Tibial nerve (tissue), 4 donors: ENCODE measurements at regions not wholly inside any gene's neighbourhood (a gene's known extent, or its start where the extent isn't known, plus 50 kb on each side); places are given as distances from the start of the nearest gene placed in this dataset.

Experiments
- DNase-seq, 2 donors: peaks; one replicate each; pipeline ENCODE4 v3.0.0-alpha.2; 2019; ENCODE audit warnings: low spot score in 2 of 2
- H3K27ac ChIP-seq, 4 donors: fragments of 200-600 bp; sonication (generic) in 3 of 4; one replicate each; pipeline ENCODE4 v1.5.1; 2017 to 2019; ENCODE audit warnings: mild to moderate bottlenecking in 1 of 4
- H3K27me3 ChIP-seq, 2 donors: fragments of 200-600 bp; sonication (generic) in 1 of 2; one replicate each; pipeline versions ENCODE4 v1.5.1 to v1.6.0; 2017 to 2019
- H3K36me3 ChIP-seq, 3 donors: fragments of 200-600 bp; sonication (generic); one replicate each; pipeline ENCODE4 v1.5.1; 2018 to 2019
- H3K4me1 ChIP-seq, 4 donors: fragments of 200-600 bp; sonication (generic) in 3 of 4; one replicate each; pipeline ENCODE4 v1.5.1; 2017 to 2019
- H3K4me3 ChIP-seq, 4 donors: fragments of 200-600 bp; sonication (generic) in 3 of 4; one replicate each; pipeline ENCODE4 v1.5.1; 2017 to 2019; ENCODE audit warnings: mild to moderate bottlenecking in 1 of 4, moderate library complexity in 1 of 4
- H3K9me3 ChIP-seq, 4 donors: fragments of 200-600 bp; sonication (generic) in 3 of 4; one replicate each; pipeline ENCODE4 v1.5.1; 2017 to 2019
- EP300 ChIP-seq, 2 donors: sonication (generic); formaldehyde crosslinking; IDR thresholded peaks; one replicate each; pipeline ENCODE4 v1.6.1; 2017; ENCODE audit warnings: antibody characterized with exemption in 2 of 2, mild to moderate bottlenecking in 1 of 2
- POLR2A ChIP-seq, 2 donors: fragments of 450-650 bp; IDR thresholded peaks; one replicate each; pipeline ENCODE4 v1.6.1; 2017; ENCODE audit warnings: antibody characterized with exemption in 2 of 2, mild to moderate bottlenecking in 2 of 2, moderate library complexity in 2 of 2
- WGBS, 2 donors: methylation state at CpG; one replicate each; pipeline ENCODE4 v1.1.5; 2018; 5-methylcytosine and 5-hydroxymethylcytosine counted together
- TF ChIP-seq, protein P1 (sequence below), 5 experiments: fragments of 200-600 bp in 3 of 5; fragments of 450-650 bp in 2 of 5; sonication (generic) in 3 of 5; IDR thresholded peaks; one replicate each; pipeline ENCODE4 v1.5.1; 2016 to 2019; ENCODE audit warnings: antibody characterized with exemption in 5 of 5, mild to moderate bottlenecking in 3 of 5, moderate library complexity in 2 of 5

DNA sequence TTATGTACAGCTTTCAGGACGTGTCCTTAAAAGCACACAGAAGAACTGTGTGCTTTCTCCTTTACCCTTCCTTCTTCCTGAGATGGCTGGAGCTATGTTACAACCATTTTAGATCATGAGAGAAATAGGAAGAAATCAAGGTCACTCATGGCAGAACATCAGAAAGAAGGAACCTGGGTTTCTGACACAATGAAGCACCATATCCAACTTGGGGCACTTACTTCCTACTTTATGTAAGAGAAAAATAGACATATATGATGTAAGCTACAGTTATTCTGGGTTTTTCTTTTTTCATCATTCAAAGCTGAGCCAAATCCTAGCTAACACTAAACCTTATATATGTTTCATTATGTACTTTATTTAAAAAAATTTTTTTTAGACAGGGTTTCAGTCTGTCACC is 79.5 kb downstream of the FAM161A start:
- TF ChIP-seq EP300 (IDR thresholded peaks at IDR 0.05) (no peak), POLR2A (IDR thresholded peaks at IDR 0.05) (no peak)
- TF ChIP-seq, protein P1, sequence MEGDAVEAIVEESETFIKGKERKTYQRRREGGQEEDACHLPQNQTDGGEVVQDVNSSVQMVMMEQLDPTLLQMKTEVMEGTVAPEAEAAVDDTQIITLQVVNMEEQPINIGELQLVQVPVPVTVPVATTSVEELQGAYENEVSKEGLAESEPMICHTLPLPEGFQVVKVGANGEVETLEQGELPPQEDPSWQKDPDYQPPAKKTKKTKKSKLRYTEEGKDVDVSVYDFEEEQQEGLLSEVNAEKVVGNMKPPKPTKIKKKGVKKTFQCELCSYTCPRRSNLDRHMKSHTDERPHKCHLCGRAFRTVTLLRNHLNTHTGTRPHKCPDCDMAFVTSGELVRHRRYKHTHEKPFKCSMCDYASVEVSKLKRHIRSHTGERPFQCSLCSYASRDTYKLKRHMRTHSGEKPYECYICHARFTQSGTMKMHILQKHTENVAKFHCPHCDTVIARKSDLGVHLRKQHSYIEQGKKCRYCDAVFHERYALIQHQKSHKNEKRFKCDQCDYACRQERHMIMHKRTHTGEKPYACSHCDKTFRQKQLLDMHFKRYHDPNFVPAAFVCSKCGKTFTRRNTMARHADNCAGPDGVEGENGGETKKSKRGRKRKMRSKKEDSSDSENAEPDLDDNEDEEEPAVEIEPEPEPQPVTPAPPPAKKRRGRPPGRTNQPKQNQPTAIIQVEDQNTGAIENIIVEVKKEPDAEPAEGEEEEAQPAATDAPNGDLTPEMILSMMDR (IDR thresholded peaks at IDR 0.05): no peak
- Histone ChIP-seq H3K4me3 (no peak overlapping the region), H3K9me3 (no peaks in the 10 kb centered on the region), H3K4me1 (no peaks in the 10 kb centered on the region), H3K27ac (no peak overlapping the region), H3K27me3 (peaks cover 0 to 3% of the 10 kb centered on the region in 2 donors), H3K36me3 (no peaks in the 10 kb centered on the region)
- DNase-seq: no peak
- 50 to 74% methylated on average over 1 of the region's 1 CpG for WGBS, 2 donors

DNA sequence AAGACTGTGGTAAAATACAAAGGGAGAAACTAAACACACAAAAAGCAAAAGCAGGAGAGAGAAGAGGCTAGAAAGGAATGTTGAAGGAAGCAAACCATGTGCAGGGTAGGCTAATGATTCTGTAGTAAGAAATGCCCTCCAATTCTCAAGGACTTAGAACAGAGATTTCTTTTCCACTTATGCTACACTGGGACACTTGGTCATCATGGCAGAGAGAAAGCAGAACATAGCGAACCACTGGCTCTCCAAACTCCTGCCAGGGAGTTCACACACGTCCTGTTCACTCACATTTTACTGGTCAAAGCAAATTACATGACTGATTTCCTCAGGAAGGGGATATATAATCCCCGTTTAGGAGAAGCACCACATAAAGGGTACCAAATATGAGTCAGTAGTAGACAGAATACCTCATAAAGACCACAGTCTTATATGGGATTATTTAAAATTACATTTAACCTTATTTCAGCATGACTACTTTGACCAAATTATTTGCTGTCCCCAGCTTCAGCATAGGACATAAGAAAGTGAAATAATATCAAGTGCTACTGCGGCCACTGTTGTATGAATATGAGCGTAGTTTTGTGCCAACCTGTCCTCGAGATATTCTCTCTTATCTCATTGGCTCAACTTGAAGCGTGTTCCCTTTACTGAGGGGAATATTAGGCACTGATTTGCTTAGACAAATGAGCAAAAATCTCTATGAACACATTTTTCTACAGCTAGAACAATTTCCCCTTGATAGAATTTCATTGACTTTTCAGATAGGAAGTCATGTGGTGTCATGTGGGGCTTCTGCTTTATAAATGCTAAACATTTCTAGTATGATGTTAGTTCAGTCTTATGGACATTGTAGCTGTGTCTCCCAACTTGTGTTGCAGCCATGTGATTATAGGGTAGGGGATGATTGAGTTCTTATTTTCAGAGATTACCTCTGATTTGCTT is 81.7 kb downstream of the FAM161A start:
- no peak for TF ChIP-seq POLR2A (IDR thresholded peaks at IDR 0.05)
- TF ChIP-seq, protein P1 (IDR thresholded peaks at IDR 0.05): no peak
- no peak for TF ChIP-seq EP300 (IDR thresholded peaks at IDR 0.05)

DNA sequence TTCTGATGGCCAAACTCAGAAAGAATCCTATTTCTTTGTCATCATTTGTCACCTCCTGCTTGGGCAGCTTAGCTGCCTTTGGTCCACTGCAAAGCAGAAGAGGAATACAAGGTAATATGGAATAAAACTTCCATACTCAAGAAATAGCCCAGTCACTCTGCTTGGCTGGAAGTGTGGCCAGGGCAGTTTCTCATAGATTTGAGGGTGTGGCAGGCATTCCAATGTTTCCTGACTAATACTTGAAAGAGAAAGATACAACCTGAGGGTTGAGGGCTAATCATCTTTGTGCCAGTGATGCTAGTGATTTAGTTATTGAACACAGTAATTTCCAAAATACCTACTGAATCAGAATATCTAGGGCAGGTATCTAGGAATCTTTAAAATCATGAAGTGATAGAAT is 83.1 kb downstream of the FAM161A start:
- no peak for DNase-seq
- Histone ChIP-seq H3K4me3 (no peak overlapping the region), H3K9me3 (no peaks in the 10 kb centered on the region), H3K4me1 (no peaks in the 10 kb centered on the region), H3K27ac (no peak overlapping the region), H3K36me3 (no peaks in the 10 kb centered on the region), H3K27me3 (no peaks in the 10 kb centered on the region)
- TF ChIP-seq EP300 (IDR thresholded peaks at IDR 0.05) (no peak), POLR2A (IDR thresholded peaks at IDR 0.05) (no peak)
- TF ChIP-seq, protein P1 (IDR thresholded peaks at IDR 0.05): no peak

More for the DNA sequence above, 81.7 kb downstream of the FAM161A start:
- 74 to 76% methylated on average over 7 of the region's 7 CpGs for WGBS, 2 donors
- Histone ChIP-seq H3K27ac (no peak overlapping the region), H3K36me3 (no peaks in the 10 kb centered on the region), H3K9me3 (no peaks in the 10 kb centered on the region), H3K4me3 (no peak overlapping the region), H3K27me3 (peaks cover 0 to 3% of the 10 kb centered on the region in 2 donors), H3K4me1 (no peaks in the 10 kb centered on the region)
- DNase-seq: no peak

DNA sequence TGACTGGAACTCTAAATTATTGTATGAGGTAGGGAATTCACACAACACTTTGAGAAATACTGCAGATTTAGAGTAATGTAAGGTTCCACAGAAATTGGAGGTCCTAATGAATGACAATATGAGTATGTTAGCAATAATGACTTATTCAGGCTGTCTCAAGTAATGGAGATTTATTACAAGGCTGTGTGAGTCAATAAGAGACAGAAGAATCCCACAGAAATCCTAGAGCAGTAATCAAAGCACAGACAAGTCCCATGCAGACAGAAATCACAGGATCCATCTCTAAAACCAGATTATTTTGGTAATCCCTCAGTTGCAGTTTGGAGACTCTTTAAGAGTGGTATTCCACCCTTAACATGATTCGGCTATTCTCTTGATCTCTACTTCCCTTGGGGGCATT is 83.6 kb downstream of the FAM161A start:
- no peak for DNase-seq

More for the DNA sequence above, 83.6 kb downstream of the FAM161A start:
- WGBS, 2 donors: 67% methylated on average over 1 of the region's 1 CpG
- Histone ChIP-seq H3K9me3 (no peaks in the 10 kb centered on the region), H3K27me3 (no peaks in the 10 kb centered on the region), H3K27ac (no peak overlapping the region), H3K4me1 (no peaks in the 10 kb centered on the region), H3K36me3 (no peaks in the 10 kb centered on the region), H3K4me3 (no peak overlapping the region)
- TF ChIP-seq, protein P1 (IDR thresholded peaks at IDR 0.05): no peak
- TF ChIP-seq EP300 (IDR thresholded peaks at IDR 0.05): no peak
- TF ChIP-seq POLR2A (IDR thresholded peaks at IDR 0.05): no peak
